Left lobe of liver (tissue), 2 donors: ENCODE measurements at regions not wholly inside any gene's neighbourhood (a gene's known extent, or its start where the extent isn't known, plus 50 kb on each side); places are given as distances from the start of the nearest gene placed in this dataset.
"Not testable (repeated sequence)": the region's sequence is repeated elsewhere in the genome, so short reads cannot be mapped to it uniquely, and the experiment has no call there.

Experiments used
- ATAC-seq: fragments of 200-7000 bp; cut with Tn5 transposase; one replicate; pipeline ENCODE4 v1.9.1; 2020; ENCODE audit warnings: mild to moderate bottlenecking, moderate library complexity
- DNase-seq: peaks from one replicate; pipeline ENCODE4 v3.0.0-alpha.2; 2020; ENCODE audit warnings: low spot score
- donor health status: DM: no; HTN: no; CAD: no; lungs with moderate emphysema.
- donor health status: DM: no; HTN: yes; CAD: no.

GRCh38 chr7:42688056-42688371 lies 223.9 kb downstream of the C7orf25 start:
- no peak for ATAC-seq
- no peak for DNase-seq

GRCh38 chr7:42687211-42688055 lies 224.4 kb downstream of the C7orf25 start:
- ATAC-seq (no peak), DNase-seq (no peak)

- DNase-seq (no peak), ATAC-seq (no peak)
These were observed 225.2 kb downstream of the C7orf25 start for GRCh38 chr7:42686594-42687156.

- ATAC-seq (no peak), DNase-seq (no peak)
These were observed 226.0 kb downstream of the C7orf25 start for GRCh38 chr7:42685911-42686310.

- no peak for ATAC-seq
- no peak for DNase-seq
These were observed 233.8 kb downstream of the C7orf25 start for GRCh38 chr7:42677751-42678699.

- DNase-seq, result no peak
- no peak for ATAC-seq
These were observed 237.3 kb downstream of the C7orf25 start for GRCh38 chr7:42674541-42674940.

GRCh38 chr7:42673951-42674350 lies 237.9 kb downstream of the C7orf25 start:
- no peak for DNase-seq
- no peak for ATAC-seq

- ATAC-seq (no peak), DNase-seq (no peak)
These were observed 239.4 kb downstream of the C7orf25 start for GRCh38 chr7:42672339-42672999.

GRCh38 chr7:42671627-42672026 lies 240.2 kb downstream of the C7orf25 start:
- DNase-seq (no peak), ATAC-seq (no peak)

- ATAC-seq (no peak), DNase-seq (no peak)
These were observed 244.9 kb downstream of the C7orf25 start for GRCh38 chr7:42666994-42667393.

GRCh38 chr7:42662862-42663261 lies 249.0 kb downstream of the C7orf25 start:
- ATAC-seq, result no peak

GRCh38 chr7:42661312-42661711 lies 250.6 kb downstream of the C7orf25 start:
- no peak for ATAC-seq
- no peak for DNase-seq

More at GRCh38 chr7:42662862-42663261, 249.0 kb downstream of the C7orf25 start:
- DNase-seq, result no peak

GRCh38 chr7:42650701-42651100 lies 261.2 kb downstream of the C7orf25 start:
- DNase-seq, result no peak
- no peak for ATAC-seq

GRCh38 chr7:42650171-42650570 lies 261.7 kb downstream of the C7orf25 start:
- ATAC-seq (no peak), DNase-seq (no peak)

GRCh38 chr7:42645906-42646305 lies 266.0 kb downstream of the C7orf25 start:
- no peak for ATAC-seq
- no peak for DNase-seq

- no peak for ATAC-seq
- DNase-seq, result no peak
These were observed 269.2 kb downstream of the C7orf25 start for GRCh38 chr7:42642699-42643098.

GRCh38 chr7:42639930-42640329 lies 271.9 kb downstream of the C7orf25 start:
- ATAC-seq (no peak), DNase-seq (no peak)

- DNase-seq, ATAC-seq: not testable (repeated sequence)
These were observed 275.5 kb downstream of the C7orf25 start for GRCh38 chr7:42636380-42636779.

- ATAC-seq (no peak), DNase-seq (no peak)
These were observed 283.8 kb downstream of the C7orf25 start for GRCh38 chr7:42628054-42628453.

- no peak for ATAC-seq
These were observed 284.2 kb downstream of the C7orf25 start for GRCh38 chr7:42627626-42628025.

GRCh38 chr7:42627101-42627500 lies 284.8 kb downstream of the C7orf25 start:
- ATAC-seq (no peak), DNase-seq (no peak)

More at GRCh38 chr7:42627626-42628025, 284.2 kb downstream of the C7orf25 start:
- no peak for DNase-seq
